IMR-90 (cell line): ENCODE measurements at regions not wholly inside any gene's neighbourhood (a gene's known extent, or its start where the extent isn't known, plus 50 kb on each side); places are given as distances from the start of the nearest gene placed in this dataset.

Experiments used
- BHLHE40 ChIP-seq: fragments of 150-350 bp; IDR thresholded peaks from 2 replicates; pipeline ENCODE4 v1.6.1; 2016; ENCODE audit warnings: mild to moderate bottlenecking, low read depth, low read length
- CEBPB ChIP-seq: IDR thresholded peaks from 2 replicates; pipeline ENCODE4 v1.6.1; 2012; ENCODE audit warnings: low read depth, low read length, improper control_type of control experiment
- CHD1 ChIP-seq: IDR thresholded peaks from 2 replicates; pipeline ENCODE4 v1.6.1; 2012; ENCODE audit warnings: low read depth, low read length, improper control_type of control experiment
- CTCF ChIP-seq: conservative IDR thresholded peaks from 2 replicates; pipeline ENCODE4 v1.5.1; 2012; ENCODE audit warnings: mild to moderate bottlenecking, low read depth, low read length, improper control_type of control experiment
- FOS ChIP-seq: fragments of 150-350 bp; IDR thresholded peaks from 2 replicates; pipeline ENCODE4 v1.6.1; 2016; ENCODE audit warnings: low read depth, low read length
- MAFK ChIP-seq: IDR thresholded peaks from 2 replicates; pipeline ENCODE4 v1.6.1; 2012; ENCODE audit warnings: low read depth, low read length, improper control_type of control experiment
- MAZ ChIP-seq: IDR thresholded peaks from 2 replicates; pipeline ENCODE4 v1.6.1; 2012; ENCODE audit warnings: low read depth, mild to moderate bottlenecking, low read length, improper control_type of control experiment, moderate library complexity, borderline replicate concordance
- MXI1 ChIP-seq: IDR thresholded peaks from 2 replicates; pipeline ENCODE4 v1.6.1; 2012; ENCODE audit warnings: low read depth, mild to moderate bottlenecking, low read length, moderate library complexity, borderline replicate concordance
- POLR2A ChIP-seq: IDR thresholded peaks from 2 replicates; pipeline ENCODE4 v1.6.1; 2012; ENCODE audit warnings: mild to moderate bottlenecking, low read depth, low read length
- RAD21 ChIP-seq: IDR thresholded peaks from 2 replicates; pipeline ENCODE4 v1.6.1; 2012; ENCODE audit warnings: low read length, improper control_type of control experiment
- RCOR1 ChIP-seq: IDR thresholded peaks from 2 replicates; pipeline ENCODE4 v1.6.1; 2012; ENCODE audit warnings: mild to moderate bottlenecking, low read length, improper control_type of control experiment; ENCODE audit not compliant: insufficient replicate concordance
- RFX5 ChIP-seq: IDR thresholded peaks from 2 replicates; pipeline ENCODE4 v1.8.0; 2012; ENCODE audit warnings: low read depth, mild to moderate bottlenecking, low read length, moderate library complexity
- SMC3 ChIP-seq: fragments of 150-350 bp; IDR thresholded peaks from 2 replicates; pipeline ENCODE4 v1.6.1; 2016; ENCODE audit warnings: low read depth, mild to moderate bottlenecking, antibody characterized with exemption, low read length, moderate library complexity
- USF2 ChIP-seq: fragments of 150-350 bp; IDR thresholded peaks from 2 replicates; pipeline ENCODE4 v1.6.1; 2017; ENCODE audit warnings: mild to moderate bottlenecking, antibody characterized with exemption, low read length, low read depth

GRCh38 chr9:7730164-7730445 is 69.5 kb downstream of the DMAC1 start:
- TF ChIP-seq POLR2A (no peak), USF2 (no peak), CTCF (no peak), RCOR1 (no peak), MAZ (no peak), CHD1 (no peak), BHLHE40 (no peak), SMC3 (no peak), MAFK (no peak), RAD21 (no peak), FOS (no peak), MXI1 (no peak), CEBPB (no peak), RFX5 (no peak)
